ENCODE measurements at regions not wholly inside any gene's neighbourhood (a gene's known extent, or its start where the extent isn't known, plus 50 kb on each side); places are given as distances from the start of the nearest gene placed in this dataset.

DNA sequence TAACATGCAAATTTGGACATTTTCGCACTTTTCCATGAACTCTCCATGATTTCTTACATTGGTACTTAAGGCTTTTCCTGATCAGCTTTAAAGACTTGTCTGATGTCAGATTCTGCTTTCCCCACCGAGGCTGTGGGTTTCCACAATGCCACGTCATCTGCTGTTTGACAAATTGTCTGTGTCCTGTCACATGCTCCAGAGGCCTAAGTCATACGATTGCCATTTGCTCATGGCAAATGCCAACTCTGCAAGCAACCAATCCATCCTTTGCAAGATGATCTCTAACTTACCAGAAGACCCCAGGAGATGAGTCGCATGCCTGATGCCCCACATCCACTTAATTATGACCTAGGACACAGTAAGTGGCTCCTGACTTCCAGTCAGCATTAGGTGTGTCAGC, 556.5 kb downstream of the BMP2 start:
- Mint-ChIP-seq H3K27me3 (no peaks in the 10 kb centered on the region), H3K36me3 (ENCODE audit: low read depth) (no peaks in the 10 kb centered on the region), H3K27ac (no peak overlapping the region), H3K4me1 (no peaks in the 10 kb centered on the region), H3K9me3 (ENCODE audit: low read depth) (peaks cover 10% of the 10 kb centered on the region), H3K4me3 (no peak overlapping the region)
- ATAC-seq (no peak), DNase-seq (no peak)
- intact Hi-C loops (cut with DNase I, micrococcal nuclease), result no loop called here
- ChIA-PET POLR2A (no interaction called here), CTCF (no interaction called here)

GRCh38 chr20:7327810-7328209, 560.3 kb downstream of the BMP2 start:
- DNase-seq, result no peak
- Mint-ChIP-seq H3K9me3 (ENCODE audit: low read depth) (peaks cover 11% of the 10 kb centered on the region), H3K36me3 (ENCODE audit: low read depth) (no peaks in the 10 kb centered on the region), H3K27ac (no peak overlapping the region), H3K4me1 (no peaks in the 10 kb centered on the region), H3K4me3 (no peak overlapping the region), H3K27me3 (no peaks in the 10 kb centered on the region)
- ChIA-PET CTCF (no interaction called here), POLR2A (no interaction called here)
- no peak for ATAC-seq
- intact Hi-C loops (cut with DNase I, micrococcal nuclease), result no loop called here

GRCh38 chr20:7330850-7331249, 563.4 kb downstream of the BMP2 start:
- ATAC-seq, result no peak
- H3K27ac Mint-ChIP-seq, result no peak overlapping the region
- DNase-seq, result no peak
- H3K4me1 Mint-ChIP-seq, result no peaks in the 10 kb centered on the region
- intact Hi-C loops (cut with DNase I, micrococcal nuclease), result no loop called here
- no peak overlapping the region for H3K4me3 Mint-ChIP-seq
- H3K27me3 Mint-ChIP-seq, result no peaks in the 10 kb centered on the region
- peaks cover 12% of the 10 kb centered on the region for H3K9me3 Mint-ChIP-seq (ENCODE audit: low read depth)
- H3K36me3 Mint-ChIP-seq (ENCODE audit: low read depth), result no peaks in the 10 kb centered on the region
- POLR2A ChIA-PET, result no interaction called here
- CTCF ChIA-PET, result no interaction called here

GRCh38 chr20:7332169-7332568, 564.7 kb downstream of the BMP2 start:
- ChIA-PET POLR2A (no interaction called here), CTCF (no interaction called here)
- no peaks in the 10 kb centered on the region for H3K36me3 Mint-ChIP-seq (ENCODE audit: low read depth)
- intact Hi-C loops (cut with DNase I, micrococcal nuclease), result no loop called here
- no peaks in the 10 kb centered on the region for H3K4me1 Mint-ChIP-seq
- H3K9me3 Mint-ChIP-seq (ENCODE audit: low read depth), result peaks cover 13% of the 10 kb centered on the region
- no peak overlapping the region for H3K4me3 Mint-ChIP-seq
- no peaks in the 10 kb centered on the region for H3K27me3 Mint-ChIP-seq
- H3K27ac Mint-ChIP-seq, result no peak overlapping the region
- ATAC-seq, result no peak
- DNase-seq, result no peak

- Mint-ChIP-seq H3K4me3 (no peak overlapping the region), H3K4me1 (no peaks in the 10 kb centered on the region), H3K27ac (no peak overlapping the region), H3K36me3 (ENCODE audit: low read depth) (no peaks in the 10 kb centered on the region), H3K27me3 (no peaks in the 10 kb centered on the region), H3K9me3 (ENCODE audit: low read depth) (peaks cover 13% of the 10 kb centered on the region)
- DNase-seq (no peak), ATAC-seq (no peak)
- ChIA-PET CTCF (no interaction called here), POLR2A (no interaction called here)
- intact Hi-C loops (cut with DNase I, micrococcal nuclease), result no loop called here
These were observed 566.4 kb downstream of the BMP2 start for GRCh38 chr20:7333841-7334240.

- Mint-ChIP-seq H3K27ac (no peak overlapping the region), H3K4me3 (no peak overlapping the region), H3K4me1 (no peaks in the 10 kb centered on the region), H3K27me3 (no peaks in the 10 kb centered on the region), H3K36me3 (ENCODE audit: low read depth) (no peaks in the 10 kb centered on the region), H3K9me3 (ENCODE audit: low read depth) (peaks cover 3% of the 10 kb centered on the region)
- ChIA-PET POLR2A (no interaction called here), CTCF (no interaction called here)
- no peak for DNase-seq
- ATAC-seq, result no peak
- intact Hi-C loops (cut with DNase I, micrococcal nuclease), result no loop called here
These were observed 578.5 kb downstream of the BMP2 start for GRCh38 chr20:7346026-7346425.

GRCh38 chr20:7346562-7346961, 579.1 kb downstream of the BMP2 start:
- H3K27me3 Mint-ChIP-seq, result no peaks in the 10 kb centered on the region
- no peaks in the 10 kb centered on the region for H3K36me3 Mint-ChIP-seq (ENCODE audit: low read depth)
- H3K27ac Mint-ChIP-seq, result no peak overlapping the region
- H3K9me3 Mint-ChIP-seq (ENCODE audit: low read depth), result peaks cover 3% of the 10 kb centered on the region
- ATAC-seq (no peak), DNase-seq (no peak)
- CTCF ChIA-PET, result no interaction called here
- H3K4me3 Mint-ChIP-seq, result no peak overlapping the region
- POLR2A ChIA-PET, result no interaction called here
- H3K4me1 Mint-ChIP-seq, result no peaks in the 10 kb centered on the region
- intact Hi-C loops (cut with DNase I, micrococcal nuclease), result no loop called here

DNA sequence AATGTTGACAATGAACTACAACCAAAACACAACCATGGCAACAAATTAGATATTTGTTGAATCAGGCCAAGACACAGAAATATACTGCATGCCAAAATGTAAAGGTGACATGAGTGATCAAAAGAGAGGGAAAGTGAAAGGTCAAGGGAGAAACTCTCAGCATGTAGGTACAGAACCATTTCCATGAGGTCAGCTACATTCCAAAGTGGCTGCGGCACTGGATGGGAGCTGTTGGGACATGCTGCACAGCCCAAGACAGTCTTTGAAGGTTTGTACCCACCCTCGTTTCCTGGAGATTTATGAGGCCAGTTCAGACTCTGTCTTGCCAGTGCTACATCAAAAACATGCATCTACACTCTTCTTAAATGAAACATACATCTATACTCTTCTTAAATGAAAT, 579.9 kb downstream of the BMP2 start:
- ChIA-PET POLR2A (no interaction called here), CTCF (no interaction called here)
- no peaks in the 10 kb centered on the region for H3K27me3 Mint-ChIP-seq
- H3K27ac Mint-ChIP-seq, result no peak overlapping the region
- no peaks in the 10 kb centered on the region for H3K36me3 Mint-ChIP-seq (ENCODE audit: low read depth)
- no peak for DNase-seq
- intact Hi-C loops (cut with DNase I, micrococcal nuclease), result no loop called here
- no peaks in the 10 kb centered on the region for H3K9me3 Mint-ChIP-seq (ENCODE audit: low read depth)
- H3K4me3 Mint-ChIP-seq, result no peak overlapping the region
- ATAC-seq, result no peak
- H3K4me1 Mint-ChIP-seq, result no peaks in the 10 kb centered on the region

DNA sequence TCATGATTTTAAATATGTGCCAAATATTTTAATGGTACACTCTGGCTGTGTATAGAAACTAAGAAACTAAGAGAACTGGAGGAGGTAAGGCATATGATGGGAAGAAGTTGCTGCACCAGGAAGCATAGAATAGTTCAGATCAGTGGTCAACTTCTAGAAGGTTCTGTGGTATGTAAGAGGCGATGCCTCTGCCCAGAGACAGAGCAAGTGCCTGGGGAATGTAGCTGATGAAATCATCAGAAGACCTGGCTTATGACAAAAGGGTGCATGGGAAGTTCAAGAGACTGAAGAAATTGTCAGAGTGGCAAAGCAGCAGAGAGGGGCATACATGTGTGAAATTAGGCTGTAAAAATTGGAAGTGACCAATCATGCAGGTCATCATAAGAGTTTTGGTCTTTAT, 580.8 kb downstream of the BMP2 start:
- no peaks in the 10 kb centered on the region for H3K27me3 Mint-ChIP-seq
- ChIA-PET CTCF (no interaction called here), POLR2A (no interaction called here)
- H3K4me1 Mint-ChIP-seq, result no peaks in the 10 kb centered on the region
- H3K9me3 Mint-ChIP-seq (ENCODE audit: low read depth), result no peaks in the 10 kb centered on the region
- DNase-seq, result no peak
- no peaks in the 10 kb centered on the region for H3K36me3 Mint-ChIP-seq (ENCODE audit: low read depth)
- intact Hi-C loops (cut with DNase I, micrococcal nuclease), result no loop called here
- H3K4me3 Mint-ChIP-seq, result no peak overlapping the region
- no peak overlapping the region for H3K27ac Mint-ChIP-seq
- ATAC-seq, result no peak

GRCh38 chr20:7352165-7352564, 584.7 kb downstream of the BMP2 start:
- Mint-ChIP-seq H3K9me3 (ENCODE audit: low read depth) (peaks cover 2% of the 10 kb centered on the region), H3K4me3 (no peak overlapping the region), H3K4me1 (no peaks in the 10 kb centered on the region), H3K27me3 (no peaks in the 10 kb centered on the region), H3K36me3 (ENCODE audit: low read depth) (no peaks in the 10 kb centered on the region), H3K27ac (no peak overlapping the region)
- no peak for DNase-seq
- ChIA-PET POLR2A (no interaction called here), CTCF (no interaction called here)
- intact Hi-C loops (cut with DNase I, micrococcal nuclease), result no loop called here
- ATAC-seq, result no peak

- ATAC-seq, result no peak
- DNase-seq, result no peak
- Mint-ChIP-seq H3K4me3 (no peak overlapping the region), H3K27ac (no peak overlapping the region), H3K27me3 (no peaks in the 10 kb centered on the region), H3K36me3 (ENCODE audit: low read depth) (no peaks in the 10 kb centered on the region), H3K4me1 (no peaks in the 10 kb centered on the region), H3K9me3 (ENCODE audit: low read depth) (peaks cover 2% of the 10 kb centered on the region)
- CTCF ChIA-PET, result no interaction called here
- intact Hi-C loops (cut with DNase I, micrococcal nuclease), result no loop called here
- POLR2A ChIA-PET, result no interaction called here
These were observed 585.2 kb downstream of the HAO1 start for GRCh38 chr20:7355051-7355450.

DNA sequence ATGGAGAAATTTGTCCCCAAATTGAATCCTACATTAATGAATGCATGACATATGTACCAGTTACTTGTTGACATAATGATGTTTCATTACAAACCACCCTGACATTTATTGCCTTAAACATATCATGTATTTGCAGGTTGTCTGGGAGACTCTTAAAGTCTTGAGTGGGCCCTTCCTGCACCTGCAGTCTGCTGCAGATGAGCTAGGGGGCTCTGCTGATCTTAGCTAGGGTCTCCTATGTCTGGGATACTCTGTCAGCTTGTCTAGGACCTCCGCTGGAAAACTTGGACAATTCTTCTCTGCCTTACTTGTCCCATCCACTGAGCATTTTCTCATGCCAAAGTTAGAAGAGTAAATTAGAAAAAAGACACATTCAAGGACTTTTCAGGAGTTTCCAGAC, 581.6 kb downstream of the HAO1 start:
- Mint-ChIP-seq H3K27me3 (no peaks in the 10 kb centered on the region), H3K4me1 (no peaks in the 10 kb centered on the region), H3K27ac (no peak overlapping the region), H3K36me3 (ENCODE audit: low read depth) (no peaks in the 10 kb centered on the region), H3K4me3 (no peak overlapping the region), H3K9me3 (ENCODE audit: low read depth) (peaks cover 3% of the 10 kb centered on the region)
- ChIA-PET POLR2A (no interaction called here), CTCF (no interaction called here)
- intact Hi-C loops (cut with DNase I, micrococcal nuclease), result no loop called here
- no peak for ATAC-seq
- no peak for DNase-seq

- intact Hi-C loops (cut with DNase I, micrococcal nuclease), result no loop called here
- POLR2A ChIA-PET, result no interaction called here
These were observed 580.5 kb downstream of the HAO1 start for GRCh38 chr20:7359739-7360138.

More at GRCh38 chr20:7359739-7360138, 580.5 kb downstream of the HAO1 start:
- no peak overlapping the region for H3K27ac Mint-ChIP-seq
- peaks cover 8% of the 10 kb centered on the region for H3K9me3 Mint-ChIP-seq (ENCODE audit: low read depth)
- ATAC-seq, result no peak
- CTCF ChIA-PET, result no interaction called here
- H3K4me3 Mint-ChIP-seq, result no peak overlapping the region
- no peaks in the 10 kb centered on the region for H3K27me3 Mint-ChIP-seq
- H3K36me3 Mint-ChIP-seq (ENCODE audit: low read depth), result no peaks in the 10 kb centered on the region
- DNase-seq, result no peak
- no peaks in the 10 kb centered on the region for H3K4me1 Mint-ChIP-seq
